GM23338 (cell line): ENCODE measurements at regions not wholly inside any gene's neighbourhood (a gene's known extent, or its start where the extent isn't known, plus 50 kb on each side); places are given as distances from the start of the nearest gene placed in this dataset.

ENCODE experiments used
- ATAC-seq: fragments of 200-7000 bp; cut with Tn5 transposase; 3 replicates; pipeline ENCODE4 v1.9.1; 2020
- DNase-seq: peaks from one replicate; pipeline ENCODE4 v3.0.0-alpha.2; 2015; ENCODE audit warnings: low spot score
- H2AFZ ChIP-seq: fragments of 200-600 bp; sonication (generic); 2 replicates; pipeline ENCODE4 v1.8.0; 2016; ENCODE audit warnings: antibody characterized with exemption, mild to moderate bottlenecking, moderate library complexity
- H3F3A ChIP-seq: fragments of 200-600 bp; sonication (generic); replicated peaks from 2 replicates; pipeline ENCODE4 v1.8.0; 2017; ENCODE audit warnings: antibody characterized with exemption, mixed run types, low read depth
- H3K27ac ChIP-seq: fragments of 200-600 bp; sonication (generic); 2 replicates; pipeline ENCODE4 v1.6.1; 2016; ENCODE audit warnings: low read depth
- H3K27me3 ChIP-seq: fragments of 200-600 bp; sonication (generic); 2 replicates; pipeline ENCODE4 v1.8.0; 2016; ENCODE audit warnings: mild to moderate bottlenecking, mixed run types, moderate library complexity; ENCODE audit not compliant: insufficient read depth
- H3K36me3 ChIP-seq: fragments of 200-600 bp; sonication (generic); 2 replicates; pipeline ENCODE4 v1.8.0; 2016; ENCODE audit warnings: mild to moderate bottlenecking; ENCODE audit not compliant: insufficient read depth
- H3K4me1 ChIP-seq: fragments of 200-600 bp; sonication (generic); 2 replicates; pipeline ENCODE4 v1.8.0; 2016; ENCODE audit warnings: mild to moderate bottlenecking, moderate library complexity; ENCODE audit not compliant: insufficient read depth
- H3K4me2 ChIP-seq: fragments of 200-600 bp; sonication (generic); 2 replicates; pipeline ENCODE4 v1.7.1; 2017; ENCODE audit warnings: mixed run types
- H3K4me3 ChIP-seq: fragments of 200-600 bp; sonication (generic); 2 replicates; pipeline ENCODE4 v1.6.1; 2016; ENCODE audit warnings: mixed run types
- H3K79me2 ChIP-seq: fragments of 200-600 bp; sonication (generic); replicated peaks from 2 replicates; pipeline ENCODE4 v1.8.0; 2017; ENCODE audit warnings: mild to moderate bottlenecking; ENCODE audit not compliant: insufficient read depth
- H3K9me2 ChIP-seq: fragments of 200-600 bp; sonication (generic); 2 replicates; pipeline ENCODE4 v1.8.0; 2017; ENCODE audit not compliant: insufficient read depth
- H4K20me1 ChIP-seq: fragments of 200-600 bp; sonication (generic); replicated peaks from 2 replicates; pipeline ENCODE4 v1.8.0; 2017; ENCODE audit warnings: mild to moderate bottlenecking; ENCODE audit not compliant: insufficient read depth
- H3K27ac Mint-ChIP-seq: 2 replicates; pipeline ENCODE4 v1.8.0; 2020; ENCODE audit warnings: inconsistent platforms, mild to moderate bottlenecking, moderate library complexity, mixed read lengths
- H3K27me3 Mint-ChIP-seq: 3 replicates; pipeline ENCODE4 v1.8.0; 2022; ENCODE audit warnings: low read depth, mild to moderate bottlenecking, moderate library complexity, mixed read lengths, inconsistent platforms; ENCODE audit not compliant: insufficient read depth, poor library complexity
- H3K36me3 Mint-ChIP-seq: 3 replicates; pipeline ENCODE4 v1.8.0; 2021; ENCODE audit warnings: low read depth, mild to moderate bottlenecking, inconsistent platforms, moderate library complexity, mixed read lengths
- H3K4me1 Mint-ChIP-seq: 3 replicates; pipeline ENCODE4 v1.8.0; 2020; ENCODE audit warnings: mild to moderate bottlenecking, inconsistent platforms, mixed read lengths
- H3K4me3 Mint-ChIP-seq: 3 replicates; pipeline ENCODE4 v1.8.0; 2021; ENCODE audit warnings: moderate library complexity, mild to moderate bottlenecking, inconsistent platforms, mixed read lengths
- H3K9me3 Mint-ChIP-seq: 3 replicates; pipeline ENCODE4 v1.8.0; 2020; ENCODE audit warnings: moderate library complexity, mild to moderate bottlenecking, inconsistent platforms, mixed read lengths
- CREB1 ChIP-seq: fragments of 250-450 bp; sonication (Bioruptor Pico); IDR thresholded peaks from 2 replicates; pipeline ENCODE4 v1.5.0; 2020; ENCODE audit warnings: low read depth, mild to moderate bottlenecking, moderate library complexity
- EZH2 ChIP-seq: fragments of 200-600 bp; sonication (generic); IDR thresholded peaks from one replicate; pipeline ENCODE4 v1.8.0; 2017; ENCODE audit warnings: antibody characterized with exemption, mild to moderate bottlenecking, low read depth; ENCODE audit not compliant: unreplicated experiment
- EZH2phosphoT487 ChIP-seq: fragments of 200-600 bp; sonication (generic); IDR thresholded peaks from one replicate; pipeline ENCODE4 v1.8.1; 2018; ENCODE audit warnings: antibody characterized with exemption; ENCODE audit not compliant: unreplicated experiment
- JUNB ChIP-seq: IDR thresholded peaks from one replicate; pipeline ENCODE4 v1.6.1; 2016; ENCODE audit warnings: antibody characterized with exemption; ENCODE audit not compliant: unreplicated experiment
- NANOG ChIP-seq: IDR thresholded peaks from 2 replicates; pipeline ENCODE4 v1.6.1; 2016; ENCODE audit warnings: antibody characterized with exemption, borderline replicate concordance
- POLR2AphosphoS5 ChIP-seq: IDR thresholded peaks from 2 replicates; pipeline ENCODE4 v1.6.1; 2016; ENCODE audit warnings: antibody characterized with exemption, low read depth
- STAT1 ChIP-seq: IDR thresholded peaks from one replicate; pipeline ENCODE4 v1.6.1; 2016; ENCODE audit warnings: antibody characterized with exemption; ENCODE audit not compliant: unreplicated experiment
- ZNF114 ChIP-seq: fragments of 250-450 bp; sonication (Bioruptor Pico); IDR thresholded peaks from 2 replicates; pipeline ENCODE4 v1.5.0; 2020; ENCODE audit warnings: mild to moderate bottlenecking, moderate library complexity
- ZNF331 ChIP-seq: fragments of 250-450 bp; sonication (Bioruptor Pico); IDR thresholded peaks from 2 replicates; pipeline ENCODE4 v1.5.0; 2020; ENCODE audit warnings: low read depth, mild to moderate bottlenecking, moderate library complexity
- TF ChIP-seq, protein P1 (sequence below): fragments of 250-450 bp; sonication (Bioruptor Pico); IDR thresholded peaks from 2 replicates; pipeline ENCODE4 v1.5.0; 2020; ENCODE audit warnings: mild to moderate bottlenecking, moderate library complexity
- TF ChIP-seq, protein P2 (sequence below), 2 experiments: fragments of 200-600 bp in 1 of 2; sonication (generic) in 1 of 2; conservative IDR thresholded peaks; 2 replicates each; pipeline versions ENCODE4 v1.5.1 to v1.6.1; 2016 to 2017; ENCODE audit warnings: antibody characterized with exemption in 2 of 2, low read depth in 2 of 2, mild to moderate bottlenecking in 2 of 2, moderate library complexity in 1 of 2
- TF ChIP-seq, protein P3 (sequence below): IDR thresholded peaks from 2 replicates; pipeline ENCODE4 v1.6.1; 2016; ENCODE audit warnings: antibody characterized with exemption
- TF ChIP-seq, protein P4 (sequence below): IDR thresholded peaks from one replicate; pipeline ENCODE4 v1.6.1; 2018; ENCODE audit warnings: antibody characterized with exemption; ENCODE audit not compliant: unreplicated experiment

DNA sequence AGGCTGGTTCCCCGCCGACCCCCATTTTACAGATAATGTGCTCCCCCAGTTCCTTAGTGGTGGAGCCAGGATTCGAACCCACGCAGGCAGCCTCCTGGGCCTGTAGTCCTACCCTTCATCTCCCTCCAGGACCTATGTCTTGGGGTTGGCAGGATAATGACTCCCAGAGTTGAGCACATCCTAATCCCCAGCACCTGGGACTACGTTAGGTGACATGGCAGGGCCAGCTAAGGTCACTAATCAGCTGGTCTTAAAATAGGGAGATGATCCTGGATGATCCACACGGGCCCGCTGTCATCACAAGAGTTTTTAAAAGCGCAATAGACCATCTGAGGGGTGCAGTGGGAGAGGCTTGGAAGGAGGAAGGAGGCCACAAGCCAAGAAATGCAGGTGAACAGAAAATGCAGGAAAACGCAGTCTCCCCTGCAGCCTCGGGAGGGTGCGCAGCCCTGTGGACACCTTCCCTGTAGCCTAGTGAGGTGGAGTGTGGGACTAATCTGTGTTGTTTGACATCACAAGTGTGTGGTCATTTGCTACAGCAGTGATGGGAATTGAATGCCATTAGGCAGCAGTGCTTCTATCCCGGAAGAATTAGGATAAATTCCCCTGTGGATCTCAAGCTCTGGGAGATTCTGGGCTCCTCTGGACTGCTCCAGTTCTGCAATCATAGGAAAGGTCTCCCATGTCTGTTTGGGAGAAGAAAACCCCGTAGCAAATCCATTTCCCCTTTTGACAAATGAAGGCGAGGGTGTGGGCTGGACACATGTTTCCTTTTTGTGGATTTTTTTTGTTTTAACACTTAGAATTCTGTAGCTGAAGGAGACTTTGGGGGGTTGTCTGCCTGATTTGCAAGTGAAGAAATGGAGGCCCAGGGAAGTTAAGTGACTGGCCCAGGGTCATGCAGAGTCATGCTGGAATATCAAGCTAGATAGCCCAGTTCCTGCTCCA, 297.7 kb downstream of the SEC14L1 start:
- no peaks in the 10 kb centered on the region; the same call in 2 of the 3 replicates for H3K36me3 Mint-ChIP-seq
- Histone ChIP-seq H4K20me1 (peaks cover 7% of the 10 kb centered on the region; the same call in 1 of the 2 replicates), H3K79me2 (peaks cover 62% of the 10 kb centered on the region), H3K9me2 (no peaks in the 10 kb centered on the region), H2AFZ (no peak overlapping the region), H3K4me2 (no peak overlapping the region), H3F3A (no peaks in the 10 kb centered on the region), H3K36me3 (no peaks in the 10 kb centered on the region), H3K27me3 (no peaks in the 10 kb centered on the region), H3K4me3 (no peak overlapping the region), H3K27ac (no peak overlapping the region), H3K4me1 (peaks cover 28% of the 10 kb centered on the region)
- DNase-seq (no peak), ATAC-seq (no peak)
- H3K9me3 Mint-ChIP-seq = no peaks in the 10 kb centered on the region
- TF ChIP-seq, protein P1, sequence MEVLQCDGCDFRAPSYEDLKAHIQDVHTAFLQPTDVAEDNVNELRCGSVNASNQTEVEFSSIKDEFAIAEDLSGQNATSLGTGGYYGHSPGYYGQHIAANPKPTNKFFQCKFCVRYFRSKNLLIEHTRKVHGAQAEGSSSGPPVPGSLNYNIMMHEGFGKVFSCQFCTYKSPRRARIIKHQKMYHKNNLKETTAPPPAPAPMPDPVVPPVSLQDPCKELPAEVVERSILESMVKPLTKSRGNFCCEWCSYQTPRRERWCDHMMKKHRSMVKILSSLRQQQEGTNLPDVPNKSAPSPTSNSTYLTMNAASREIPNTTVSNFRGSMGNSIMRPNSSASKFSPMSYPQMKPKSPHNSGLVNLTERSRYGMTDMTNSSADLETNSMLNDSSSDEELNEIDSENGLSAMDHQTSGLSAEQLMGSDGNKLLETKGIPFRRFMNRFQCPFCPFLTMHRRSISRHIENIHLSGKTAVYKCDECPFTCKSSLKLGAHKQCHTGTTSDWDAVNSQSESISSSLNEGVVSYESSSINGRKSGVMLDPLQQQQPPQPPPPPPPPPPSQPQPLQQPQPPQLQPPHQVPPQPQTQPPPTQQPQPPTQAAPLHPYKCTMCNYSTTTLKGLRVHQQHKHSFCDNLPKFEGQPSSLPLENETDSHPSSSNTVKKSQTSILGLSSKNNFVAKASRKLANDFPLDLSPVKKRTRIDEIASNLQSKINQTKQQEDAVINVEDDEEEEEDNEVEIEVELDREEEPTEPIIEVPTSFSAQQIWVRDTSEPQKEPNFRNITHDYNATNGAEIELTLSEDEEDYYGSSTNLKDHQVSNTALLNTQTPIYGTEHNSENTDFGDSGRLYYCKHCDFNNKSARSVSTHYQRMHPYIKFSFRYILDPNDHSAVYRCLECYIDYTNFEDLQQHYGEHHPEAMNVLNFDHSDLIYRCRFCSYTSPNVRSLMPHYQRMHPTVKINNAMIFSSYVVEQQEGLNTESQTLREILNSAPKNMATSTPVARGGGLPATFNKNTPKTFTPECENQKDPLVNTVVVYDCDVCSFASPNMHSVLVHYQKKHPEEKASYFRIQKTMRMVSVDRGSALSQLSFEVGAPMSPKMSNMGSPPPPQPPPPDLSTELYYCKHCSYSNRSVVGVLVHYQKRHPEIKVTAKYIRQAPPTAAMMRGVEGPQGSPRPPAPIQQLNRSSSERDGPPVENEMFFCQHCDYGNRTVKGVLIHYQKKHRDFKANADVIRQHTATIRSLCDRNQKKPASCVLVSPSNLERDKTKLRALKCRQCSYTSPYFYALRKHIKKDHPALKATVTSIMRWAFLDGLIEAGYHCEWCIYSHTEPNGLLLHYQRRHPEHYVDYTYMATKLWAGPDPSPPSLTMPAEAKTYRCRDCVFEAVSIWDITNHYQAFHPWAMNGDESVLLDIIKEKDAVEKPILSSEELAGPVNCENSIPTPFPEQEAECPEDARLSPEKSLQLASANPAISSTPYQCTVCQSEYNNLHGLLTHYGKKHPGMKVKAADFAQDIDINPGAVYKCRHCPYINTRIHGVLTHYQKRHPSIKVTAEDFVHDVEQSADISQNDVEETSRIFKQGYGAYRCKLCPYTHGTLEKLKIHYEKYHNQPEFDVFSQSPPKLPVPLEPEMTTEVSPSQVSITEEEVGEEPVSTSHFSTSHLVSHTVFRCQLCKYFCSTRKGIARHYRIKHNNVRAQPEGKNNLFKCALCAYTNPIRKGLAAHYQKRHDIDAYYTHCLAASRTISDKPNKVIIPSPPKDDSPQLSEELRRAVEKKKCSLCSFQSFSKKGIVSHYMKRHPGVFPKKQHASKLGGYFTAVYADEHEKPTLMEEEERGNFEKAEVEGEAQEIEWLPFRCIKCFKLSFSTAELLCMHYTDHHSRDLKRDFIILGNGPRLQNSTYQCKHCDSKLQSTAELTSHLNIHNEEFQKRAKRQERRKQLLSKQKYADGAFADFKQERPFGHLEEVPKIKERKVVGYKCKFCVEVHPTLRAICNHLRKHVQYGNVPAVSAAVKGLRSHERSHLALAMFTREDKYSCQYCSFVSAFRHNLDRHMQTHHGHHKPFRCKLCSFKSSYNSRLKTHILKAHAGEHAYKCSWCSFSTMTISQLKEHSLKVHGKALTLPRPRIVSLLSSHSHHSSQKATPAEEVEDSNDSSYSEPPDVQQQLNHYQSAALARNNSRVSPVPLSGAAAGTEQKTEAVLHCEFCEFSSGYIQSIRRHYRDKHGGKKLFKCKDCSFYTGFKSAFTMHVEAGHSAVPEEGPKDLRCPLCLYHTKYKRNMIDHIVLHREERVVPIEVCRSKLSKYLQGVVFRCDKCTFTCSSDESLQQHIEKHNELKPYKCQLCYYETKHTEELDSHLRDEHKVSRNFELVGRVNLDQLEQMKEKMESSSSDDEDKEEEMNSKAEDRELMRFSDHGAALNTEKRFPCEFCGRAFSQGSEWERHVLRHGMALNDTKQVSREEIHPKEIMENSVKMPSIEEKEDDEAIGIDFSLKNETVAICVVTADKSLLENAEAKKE (CRISPR knock-in tag) = no peak
- TF ChIP-seq JUNB (no peak), STAT1 (no peak), NANOG (no peak), ZNF331 (no peak), EZH2phosphoT487 (no peak), ZNF114 (no peak), EZH2 (no peak), CREB1 (CRISPR knock-in tag) (no peak), POLR2AphosphoS5 (no peak)
- TF ChIP-seq, protein P2, sequence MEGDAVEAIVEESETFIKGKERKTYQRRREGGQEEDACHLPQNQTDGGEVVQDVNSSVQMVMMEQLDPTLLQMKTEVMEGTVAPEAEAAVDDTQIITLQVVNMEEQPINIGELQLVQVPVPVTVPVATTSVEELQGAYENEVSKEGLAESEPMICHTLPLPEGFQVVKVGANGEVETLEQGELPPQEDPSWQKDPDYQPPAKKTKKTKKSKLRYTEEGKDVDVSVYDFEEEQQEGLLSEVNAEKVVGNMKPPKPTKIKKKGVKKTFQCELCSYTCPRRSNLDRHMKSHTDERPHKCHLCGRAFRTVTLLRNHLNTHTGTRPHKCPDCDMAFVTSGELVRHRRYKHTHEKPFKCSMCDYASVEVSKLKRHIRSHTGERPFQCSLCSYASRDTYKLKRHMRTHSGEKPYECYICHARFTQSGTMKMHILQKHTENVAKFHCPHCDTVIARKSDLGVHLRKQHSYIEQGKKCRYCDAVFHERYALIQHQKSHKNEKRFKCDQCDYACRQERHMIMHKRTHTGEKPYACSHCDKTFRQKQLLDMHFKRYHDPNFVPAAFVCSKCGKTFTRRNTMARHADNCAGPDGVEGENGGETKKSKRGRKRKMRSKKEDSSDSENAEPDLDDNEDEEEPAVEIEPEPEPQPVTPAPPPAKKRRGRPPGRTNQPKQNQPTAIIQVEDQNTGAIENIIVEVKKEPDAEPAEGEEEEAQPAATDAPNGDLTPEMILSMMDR (conservative IDR thresholded peaks at IDR 0.05; ENCODE audit: low read depth in 2 of 2) = no peak
- TF ChIP-seq, protein P3, sequence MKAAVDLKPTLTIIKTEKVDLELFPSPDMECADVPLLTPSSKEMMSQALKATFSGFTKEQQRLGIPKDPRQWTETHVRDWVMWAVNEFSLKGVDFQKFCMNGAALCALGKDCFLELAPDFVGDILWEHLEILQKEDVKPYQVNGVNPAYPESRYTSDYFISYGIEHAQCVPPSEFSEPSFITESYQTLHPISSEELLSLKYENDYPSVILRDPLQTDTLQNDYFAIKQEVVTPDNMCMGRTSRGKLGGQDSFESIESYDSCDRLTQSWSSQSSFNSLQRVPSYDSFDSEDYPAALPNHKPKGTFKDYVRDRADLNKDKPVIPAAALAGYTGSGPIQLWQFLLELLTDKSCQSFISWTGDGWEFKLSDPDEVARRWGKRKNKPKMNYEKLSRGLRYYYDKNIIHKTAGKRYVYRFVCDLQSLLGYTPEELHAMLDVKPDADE = no peak
- TF ChIP-seq, protein P4, sequence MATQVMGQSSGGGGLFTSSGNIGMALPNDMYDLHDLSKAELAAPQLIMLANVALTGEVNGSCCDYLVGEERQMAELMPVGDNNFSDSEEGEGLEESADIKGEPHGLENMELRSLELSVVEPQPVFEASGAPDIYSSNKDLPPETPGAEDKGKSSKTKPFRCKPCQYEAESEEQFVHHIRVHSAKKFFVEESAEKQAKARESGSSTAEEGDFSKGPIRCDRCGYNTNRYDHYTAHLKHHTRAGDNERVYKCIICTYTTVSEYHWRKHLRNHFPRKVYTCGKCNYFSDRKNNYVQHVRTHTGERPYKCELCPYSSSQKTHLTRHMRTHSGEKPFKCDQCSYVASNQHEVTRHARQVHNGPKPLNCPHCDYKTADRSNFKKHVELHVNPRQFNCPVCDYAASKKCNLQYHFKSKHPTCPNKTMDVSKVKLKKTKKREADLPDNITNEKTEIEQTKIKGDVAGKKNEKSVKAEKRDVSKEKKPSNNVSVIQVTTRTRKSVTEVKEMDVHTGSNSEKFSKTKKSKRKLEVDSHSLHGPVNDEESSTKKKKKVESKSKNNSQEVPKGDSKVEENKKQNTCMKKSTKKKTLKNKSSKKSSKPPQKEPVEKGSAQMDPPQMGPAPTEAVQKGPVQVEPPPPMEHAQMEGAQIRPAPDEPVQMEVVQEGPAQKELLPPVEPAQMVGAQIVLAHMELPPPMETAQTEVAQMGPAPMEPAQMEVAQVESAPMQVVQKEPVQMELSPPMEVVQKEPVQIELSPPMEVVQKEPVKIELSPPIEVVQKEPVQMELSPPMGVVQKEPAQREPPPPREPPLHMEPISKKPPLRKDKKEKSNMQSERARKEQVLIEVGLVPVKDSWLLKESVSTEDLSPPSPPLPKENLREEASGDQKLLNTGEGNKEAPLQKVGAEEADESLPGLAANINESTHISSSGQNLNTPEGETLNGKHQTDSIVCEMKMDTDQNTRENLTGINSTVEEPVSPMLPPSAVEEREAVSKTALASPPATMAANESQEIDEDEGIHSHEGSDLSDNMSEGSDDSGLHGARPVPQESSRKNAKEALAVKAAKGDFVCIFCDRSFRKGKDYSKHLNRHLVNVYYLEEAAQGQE = no peak
- H3K27ac Mint-ChIP-seq = peak overlapping the region; percentile 88
- peaks cover 12% of the 10 kb centered on the region for H3K27me3 Mint-ChIP-seq
- peaks cover 61% of the 10 kb centered on the region for H3K4me1 Mint-ChIP-seq
- no peak overlapping the region for H3K4me3 Mint-ChIP-seq
